ENCODE measurements at regions not wholly inside any gene's neighbourhood (a gene's known extent, or its start where the extent isn't known, plus 50 kb on each side); places are given as distances from the start of the nearest gene placed in this dataset.

DNA sequence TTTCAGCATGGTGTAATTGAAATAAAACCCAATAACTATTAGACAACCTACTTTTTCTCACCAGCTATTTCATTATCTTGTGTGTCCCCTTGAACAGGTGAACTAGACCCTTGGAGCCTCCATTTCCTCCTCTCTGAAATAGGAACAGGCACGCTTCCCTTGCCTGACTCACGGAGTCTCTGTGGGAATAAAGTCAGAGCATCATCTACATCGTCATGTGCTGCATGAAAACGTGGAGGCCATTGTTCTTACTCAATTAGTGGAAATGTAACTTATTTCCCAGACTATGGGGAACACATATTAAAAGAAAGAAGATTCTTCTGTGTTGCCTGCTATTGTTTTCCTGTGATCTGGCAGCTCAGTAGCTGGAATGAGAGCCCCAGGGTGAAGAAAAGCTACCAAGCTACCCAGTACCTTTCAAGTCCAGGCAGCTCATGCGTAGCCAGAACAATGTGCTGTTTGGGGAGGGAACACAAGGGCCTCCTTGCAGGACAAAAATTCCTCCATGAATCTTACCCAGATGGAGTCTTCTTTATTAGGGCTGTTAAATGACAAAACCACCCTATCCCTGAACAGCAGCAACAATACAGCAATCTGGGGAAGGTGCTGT lies 59.8 kb downstream of the SOX11 start:
- no peak for DNase-seq

DNA sequence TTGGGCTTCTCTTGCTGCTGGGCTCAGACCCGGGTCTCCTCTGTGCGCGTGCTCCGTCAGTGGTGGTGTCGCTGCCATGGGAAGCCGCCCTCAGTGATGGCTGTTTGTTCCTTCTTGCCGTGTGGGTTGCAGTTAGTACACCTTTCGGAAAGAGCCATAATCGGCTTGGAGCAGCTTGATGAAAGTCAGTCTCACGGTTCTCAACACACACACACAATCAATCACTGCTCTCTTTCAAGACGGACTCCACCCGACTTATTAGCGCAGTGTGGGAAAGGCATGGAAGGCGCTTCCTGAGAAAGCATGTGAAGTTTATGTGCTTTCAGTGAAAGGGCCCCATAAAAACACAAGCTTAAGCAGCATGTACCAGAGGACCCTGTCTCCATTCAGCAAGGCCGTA lies 64.1 kb downstream of the SOX11 start:
- DNase-seq: no peak

DNA sequence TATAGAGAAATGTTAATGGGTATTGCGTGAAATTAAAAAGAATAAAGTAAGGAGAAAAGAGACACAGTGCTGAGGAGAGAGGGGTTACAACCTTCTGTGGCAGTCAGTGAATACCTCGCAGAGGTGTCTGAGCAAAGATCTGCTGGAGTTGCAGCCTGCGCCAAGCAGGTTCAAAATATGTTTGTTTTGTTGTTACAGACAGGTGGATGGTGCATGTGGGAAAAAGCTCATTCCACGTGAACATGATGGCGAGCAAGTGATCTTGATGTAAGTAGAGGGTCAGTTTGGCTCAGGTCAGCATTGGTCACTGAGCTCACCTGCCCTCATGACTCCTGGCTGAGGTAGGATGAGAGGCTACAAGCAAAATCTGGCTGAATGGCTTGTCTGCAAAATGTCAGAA lies 66.2 kb downstream of the SOX11 start:
- no peak for DNase-seq

- DNase-seq: no peak
Observed at GRCh38 chr2:5759949-5760348, 67.8 kb downstream of the SOX11 start.

- DNase-seq: no peak
Observed at GRCh38 chr2:5763531-5763930, 71.3 kb downstream of the SOX11 start.

DNA sequence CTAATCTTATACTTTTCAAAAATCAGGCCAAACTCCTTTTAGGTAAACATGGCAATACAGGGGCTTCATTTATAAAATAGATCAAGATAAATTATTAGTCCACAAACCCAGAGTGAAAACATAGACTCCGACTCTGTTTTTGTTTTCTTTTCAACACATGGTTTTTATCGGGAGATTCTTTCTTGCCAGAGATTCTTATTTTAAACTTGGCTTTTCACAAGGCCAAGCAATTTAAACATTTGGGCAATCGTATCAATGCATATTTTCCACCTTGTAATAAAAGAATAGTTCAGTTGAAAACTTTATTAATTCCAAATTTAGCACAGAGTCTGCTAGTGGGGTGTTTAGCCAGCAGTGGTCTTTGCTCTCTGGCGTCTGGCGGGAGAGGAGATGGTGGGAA lies 71.9 kb downstream of the SOX11 start:
- no peak for DNase-seq

DNA sequence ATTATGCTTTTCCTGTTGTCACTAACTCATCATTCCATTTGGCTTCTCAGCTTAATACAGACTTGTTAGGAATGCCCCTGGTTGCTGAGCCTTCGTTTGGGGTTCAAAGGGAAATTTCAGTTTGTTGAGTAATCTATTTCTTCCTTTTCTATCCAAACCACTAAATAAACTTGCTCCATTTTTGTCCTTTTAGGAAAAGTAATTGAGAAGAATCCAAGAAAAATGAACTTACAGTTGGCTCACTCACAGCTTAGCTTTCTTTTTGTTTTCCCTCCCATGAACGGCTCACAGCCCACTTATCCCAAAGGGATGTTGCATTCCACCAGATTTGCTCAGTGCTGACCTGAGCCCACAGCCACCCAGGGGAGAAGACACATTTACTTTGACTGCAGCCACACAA lies 73.9 kb downstream of the SOX11 start:
- DNase-seq: no peak

- DNase-seq: no peak
Observed at GRCh38 chr2:5766561-5766960, 74.4 kb downstream of the SOX11 start.

GRCh38 chr2:5777131-5777535 lies 84.9 kb downstream of the SOX11 start:
- no peak for DNase-seq

DNA sequence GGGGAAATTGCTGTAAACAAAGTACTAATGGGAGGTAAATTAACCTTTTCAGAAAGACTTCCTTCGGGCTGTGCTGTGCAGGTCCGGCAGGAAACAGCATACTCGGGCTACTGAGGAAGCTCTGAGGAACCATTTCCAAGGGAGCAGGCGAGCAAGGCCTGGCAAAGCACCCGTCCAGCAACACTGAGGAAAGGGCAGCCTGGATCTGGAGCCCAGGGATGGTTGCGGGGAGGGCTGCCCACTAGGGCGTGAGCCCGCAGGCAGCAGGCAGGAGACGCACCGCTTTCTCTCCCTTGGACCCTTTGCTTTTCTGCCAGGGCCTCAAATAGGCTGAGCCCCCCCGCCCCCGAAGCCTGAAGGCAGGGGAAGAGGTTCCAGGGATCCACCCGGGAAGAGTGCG lies 89.5 kb downstream of the SOX11 start:
- DNase-seq: no peak

GRCh38 chr2:5782103-5782502 lies 89.9 kb downstream of the SOX11 start:
- DNase-seq: no peak

DNA sequence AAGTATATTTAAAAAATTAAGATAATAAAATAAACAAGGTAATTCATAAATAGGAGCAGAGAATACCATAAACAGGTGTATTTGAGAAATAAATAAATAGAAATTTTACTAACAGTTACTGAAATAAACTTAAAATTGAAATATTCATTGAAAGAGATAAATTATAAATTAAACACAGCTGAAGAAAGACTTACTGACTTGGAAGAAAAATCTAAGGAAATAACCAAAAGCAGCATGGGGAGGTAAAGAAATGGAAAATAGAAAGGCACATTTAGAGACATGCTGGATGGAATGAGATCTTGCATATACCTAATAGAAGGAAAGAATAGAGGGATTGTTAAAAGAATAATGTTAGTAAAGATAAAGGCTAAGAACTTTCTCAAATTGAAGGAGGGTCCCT lies 96.3 kb downstream of the SOX11 start:
- DNase-seq: no peak

- DNase-seq: no peak
Observed at GRCh38 chr2:5791371-5791770, 99.2 kb downstream of the SOX11 start.

- DNase-seq: no peak
Observed at GRCh38 chr2:5794012-5794411, 101.8 kb downstream of the SOX11 start.

DNA sequence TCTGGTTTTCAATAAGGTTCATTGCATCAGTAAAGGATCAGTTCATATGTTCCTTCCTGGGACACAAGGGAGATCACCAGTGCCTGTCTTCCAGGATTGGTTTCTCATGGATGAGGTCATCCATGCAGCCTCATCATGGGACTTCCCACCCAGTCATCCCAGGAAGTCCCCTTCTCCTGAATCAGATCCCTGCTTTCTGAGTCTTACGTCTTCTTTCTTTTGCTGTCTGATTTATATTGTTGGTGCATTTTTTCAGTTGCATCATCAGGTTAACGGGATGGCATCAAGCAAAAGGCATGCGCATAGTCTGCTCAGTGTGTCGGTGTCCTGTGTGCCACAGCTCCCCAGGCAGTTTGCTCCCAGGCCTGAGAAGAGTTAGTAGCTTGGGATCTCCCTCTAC lies 105.9 kb downstream of the SOX11 start:
- DNase-seq: no peak

GRCh38 chr2:5799348-5799747 lies 107.2 kb downstream of the SOX11 start:
- no peak for DNase-seq

DNA sequence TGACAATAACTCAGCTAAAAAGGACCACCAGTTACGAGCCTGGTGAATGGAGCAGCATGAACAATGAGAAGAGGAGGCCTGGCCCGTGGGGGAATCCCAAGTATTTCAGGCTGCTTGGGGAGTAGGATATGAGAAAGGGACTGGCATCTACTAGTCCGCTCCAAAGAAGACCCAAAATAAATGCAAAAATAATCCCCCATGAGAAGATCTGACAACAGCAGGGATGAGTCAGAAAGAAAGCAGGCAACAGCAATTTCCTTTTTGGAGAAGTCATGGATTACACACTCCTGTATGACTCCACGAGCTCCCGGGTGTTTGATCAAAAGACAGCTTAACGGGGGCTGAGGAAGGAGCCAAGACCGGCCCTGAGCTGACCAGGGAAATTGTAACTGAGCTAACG lies 111.4 kb downstream of the SOX11 start:
- DNase-seq: no peak

- DNase-seq: no peak
Observed at GRCh38 chr2:5818961-5819600, 126.9 kb downstream of the SOX11 start.

GRCh38 chr2:5824126-5824525 lies 131.9 kb downstream of the SOX11 start:
- no peak for DNase-seq

DNA sequence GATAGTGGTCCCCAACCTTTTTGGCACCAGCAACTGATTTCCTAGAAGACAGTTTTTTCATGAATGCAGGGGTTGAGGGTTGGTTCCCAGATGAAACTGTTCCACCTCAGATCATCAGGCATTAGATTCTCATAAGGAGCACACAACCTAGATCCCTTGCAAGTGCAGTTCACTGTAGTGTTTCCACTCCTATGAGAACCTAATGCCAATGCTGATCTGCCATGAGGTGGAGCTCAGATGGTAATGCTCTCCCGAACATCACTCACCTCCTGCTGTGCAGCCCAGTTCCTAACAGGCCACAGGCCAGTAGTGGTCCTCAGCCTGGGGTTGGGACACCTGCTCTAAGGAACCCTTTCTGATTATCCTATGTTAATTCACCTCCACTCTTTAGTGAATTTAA lies 133.5 kb downstream of the SOX11 start:
- no peak for DNase-seq

DNA sequence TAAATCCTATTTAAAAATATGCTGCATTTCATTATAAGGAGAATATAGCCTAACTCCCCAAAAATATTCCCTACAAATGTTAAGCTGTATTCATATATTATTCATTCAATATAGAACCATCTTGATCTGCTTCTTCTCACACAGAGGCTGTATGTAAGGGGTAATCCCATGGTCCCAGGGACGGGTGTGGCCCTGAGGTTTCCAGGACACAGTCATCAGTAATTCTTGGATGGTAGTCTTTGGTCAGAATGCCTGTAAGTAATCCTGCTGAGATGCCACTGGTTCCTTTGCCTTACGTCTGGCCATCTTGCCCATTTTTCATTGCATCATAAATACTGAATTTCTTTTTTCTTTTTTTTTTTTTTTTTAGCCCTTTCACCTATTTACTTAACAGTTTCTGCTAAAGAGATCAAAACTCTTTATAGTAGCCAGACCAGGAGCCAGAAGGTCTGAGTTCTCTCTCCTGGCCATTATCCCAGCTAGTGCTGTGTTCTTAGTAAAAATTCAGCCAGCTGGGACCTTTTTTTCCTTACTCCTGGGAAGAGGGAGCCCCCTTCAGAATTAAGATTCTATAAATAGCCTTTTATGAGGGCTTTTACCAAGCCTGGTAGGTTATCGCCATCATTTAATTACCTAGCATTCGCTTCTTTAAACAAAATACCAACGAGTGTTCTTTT lies 134.9 kb downstream of the SOX11 start:
- DNase-seq: no peak

GRCh38 chr2:5834501-5834900 lies 142.3 kb downstream of the SOX11 start:
- DNase-seq: no peak

GRCh38 chr2:5839550-5839949 lies 147.4 kb downstream of the SOX11 start:
- no peak for DNase-seq

- no peak for DNase-seq
Observed at GRCh38 chr2:5841126-5841525, 148.9 kb downstream of the SOX11 start.

DNA sequence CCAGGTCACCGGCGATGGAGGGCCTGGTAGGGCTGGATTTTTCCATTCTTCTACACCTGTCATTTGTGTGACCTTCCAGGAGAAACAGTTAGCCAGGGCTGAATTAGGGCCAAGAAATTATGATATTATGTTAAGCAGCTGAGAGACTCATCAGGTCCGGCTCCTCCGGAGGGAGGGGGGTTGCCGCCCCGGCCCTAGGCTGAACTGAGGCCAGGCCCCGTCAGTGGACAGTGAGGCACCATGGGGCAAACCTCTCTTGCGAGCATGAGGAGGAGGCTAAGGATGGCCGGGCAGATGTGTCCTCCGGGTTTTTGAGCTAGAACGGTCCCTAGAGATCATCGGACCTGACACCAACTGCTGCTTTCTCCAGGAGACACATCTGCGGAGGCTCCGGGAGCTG lies 150.1 kb downstream of the SOX11 start:
- DNase-seq: no peak

All from NCI-H2081 treated with DMSO at 0.1 percent for 48 hours (cell line).